ENCODE measurements at regions not wholly inside any gene's neighbourhood (a gene's known extent, or its start where the extent isn't known, plus 50 kb on each side); places are given as distances from the start of the nearest gene placed in this dataset.

DNA sequence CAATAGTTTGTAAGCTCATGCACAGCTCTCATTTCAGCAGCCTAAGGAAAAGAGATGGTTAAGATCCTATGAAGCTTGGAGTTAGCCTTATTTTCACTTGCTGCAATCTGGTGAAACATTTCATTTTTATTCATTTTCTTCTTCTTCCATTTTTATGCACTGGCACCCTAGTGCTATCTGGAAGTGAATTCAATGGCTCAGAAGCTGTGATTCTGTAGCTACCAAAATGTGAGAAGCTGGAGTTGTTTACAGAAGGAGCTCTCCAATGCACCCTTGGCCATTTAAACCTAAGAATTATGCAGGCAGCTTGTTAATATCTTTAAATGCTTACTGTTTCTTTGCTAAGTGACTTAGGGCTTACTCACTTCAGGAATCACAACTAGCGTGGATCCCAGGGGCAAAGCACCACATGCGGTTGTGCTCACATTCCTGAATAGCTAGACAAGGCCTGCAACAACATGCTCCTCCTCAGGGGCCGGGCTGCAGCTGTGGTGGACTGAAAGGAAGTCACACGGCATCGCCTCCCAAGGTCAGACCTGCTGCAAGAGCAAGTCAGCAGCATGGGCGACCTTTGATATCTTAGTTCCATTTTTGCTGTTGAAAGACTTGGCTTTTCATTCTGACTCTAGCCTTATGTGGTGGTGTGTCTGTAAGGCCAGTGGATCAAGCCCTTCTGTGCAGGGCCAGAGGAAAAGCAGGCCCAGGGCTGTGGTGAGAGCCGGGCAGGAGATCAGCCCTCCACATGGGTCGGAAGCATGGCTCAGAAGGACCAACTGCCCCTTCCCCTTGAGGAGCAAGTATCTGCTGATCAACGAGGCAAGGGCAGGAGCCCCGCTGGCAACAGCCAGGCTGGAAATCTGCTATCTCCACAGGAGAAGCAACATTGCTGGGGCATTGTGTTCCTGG, 91.9 kb upstream of the MBL2 start:
- H3K27me3 ChIP-seq (ENCODE audit: insufficient read depth, low read length), result no peaks in the 10 kb centered on the region
- peak; percentile 60 for DNase-seq
- no peak overlapping the region for H3T11ph ChIP-seq (ENCODE audit: low read length)
- WGBS (ENCODE audit: extremely low coverage, insufficient read length, low lambda C conversion rate), result no CpG with 5 or more reads among the region's 10 CpGs
- Mint-ChIP-seq H3K36me3 (ENCODE audit: insufficient read depth in 1 of 3, low read depth in 3 of 3) (peaks cover 22 to 29% (median 28%) of the 10 kb centered on the region in 3 experiments), H3K27ac (peak overlapping the region in 2 of 3 experiments; percentile 94 to 98; a peak in 6 of 7 replicates), H3K27me3 (ENCODE audit: low read depth) (no peaks in the 10 kb centered on the region), H3K4me3 (no peak overlapping the region), H3K9me3 (peaks cover 27 to 32% of the 10 kb centered on the region in 2 experiments), H3K4me1 (peaks cover 9 to 10% of the 10 kb centered on the region in 2 experiments)
- H2BK20ac ChIP-seq (ENCODE audit: low read depth, low read length, poor library complexity, severe bottlenecking), result no peak overlapping the region
- H3K4me2 ChIP-seq (ENCODE audit: insufficient read depth, insufficient read length, low read length), result no peak overlapping the region
- H2AK5ac ChIP-seq (ENCODE audit: insufficient read length, low read length), result no peak overlapping the region
- no peak overlapping the region for H2BK15ac ChIP-seq (ENCODE audit: low read depth, low read length)
- H3K79me1 ChIP-seq (ENCODE audit: insufficient read depth, low read depth, low read length, poor library complexity, severe bottlenecking), result no peaks in the 10 kb centered on the region
- no peak overlapping the region for H3K23ac ChIP-seq (ENCODE audit: insufficient read length, low read depth, low read length)
- H4K5ac ChIP-seq (ENCODE audit: insufficient read length, low read depth, low read length), result no peak overlapping the region
- H3K4ac ChIP-seq (ENCODE audit: low read depth, low read length), result no peak overlapping the region
- no peak overlapping the region for H2BK5ac ChIP-seq (ENCODE audit: insufficient read length, low read length)
- H3K4me1 ChIP-seq (ENCODE audit: insufficient read depth, low read length), result no peaks in the 10 kb centered on the region; the same call in 1 of the 2 replicates
- no peaks in the 10 kb centered on the region for H4K20me1 ChIP-seq (ENCODE audit: control insufficient read depth, insufficient read depth, insufficient read length)
- no peak overlapping the region for H2BK120ac ChIP-seq (ENCODE audit: low read depth, low read length, poor library complexity, severe bottlenecking)
- H3K18ac ChIP-seq (ENCODE audit: insufficient read length, low read depth, low read length), result no peak overlapping the region
- H4K8ac ChIP-seq (replicated peaks; ENCODE audit: insufficient read length, low read depth, low read length), result no peak overlapping the region
- peaks cover 8% of the 10 kb centered on the region for H3K9me3 ChIP-seq (ENCODE audit: control insufficient read depth, low read depth, low read length)
- no peak overlapping the region for H2AFZ ChIP-seq (ENCODE audit: low read length)
- no peaks in the 10 kb centered on the region for H3K79me2 ChIP-seq (ENCODE audit: insufficient read depth, low read length)
- H3K27ac ChIP-seq (ENCODE audit: insufficient read length, low read depth, low read length), result no peak overlapping the region
- no peak overlapping the region for H2BK12ac ChIP-seq (ENCODE audit: insufficient read length, low read depth, low read length)
- H3K23me2 ChIP-seq (ENCODE audit: insufficient read length, low read depth, low read length, poor library complexity, severe bottlenecking), result no peaks in the 10 kb centered on the region
- TF ChIP-seq, protein P1, sequence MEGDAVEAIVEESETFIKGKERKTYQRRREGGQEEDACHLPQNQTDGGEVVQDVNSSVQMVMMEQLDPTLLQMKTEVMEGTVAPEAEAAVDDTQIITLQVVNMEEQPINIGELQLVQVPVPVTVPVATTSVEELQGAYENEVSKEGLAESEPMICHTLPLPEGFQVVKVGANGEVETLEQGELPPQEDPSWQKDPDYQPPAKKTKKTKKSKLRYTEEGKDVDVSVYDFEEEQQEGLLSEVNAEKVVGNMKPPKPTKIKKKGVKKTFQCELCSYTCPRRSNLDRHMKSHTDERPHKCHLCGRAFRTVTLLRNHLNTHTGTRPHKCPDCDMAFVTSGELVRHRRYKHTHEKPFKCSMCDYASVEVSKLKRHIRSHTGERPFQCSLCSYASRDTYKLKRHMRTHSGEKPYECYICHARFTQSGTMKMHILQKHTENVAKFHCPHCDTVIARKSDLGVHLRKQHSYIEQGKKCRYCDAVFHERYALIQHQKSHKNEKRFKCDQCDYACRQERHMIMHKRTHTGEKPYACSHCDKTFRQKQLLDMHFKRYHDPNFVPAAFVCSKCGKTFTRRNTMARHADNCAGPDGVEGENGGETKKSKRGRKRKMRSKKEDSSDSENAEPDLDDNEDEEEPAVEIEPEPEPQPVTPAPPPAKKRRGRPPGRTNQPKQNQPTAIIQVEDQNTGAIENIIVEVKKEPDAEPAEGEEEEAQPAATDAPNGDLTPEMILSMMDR (conservative IDR thresholded peaks at IDR 0.05), result no peak
- H3K56ac ChIP-seq (ENCODE audit: insufficient read length, low read depth, low read length), result no peak overlapping the region
- H4K91ac ChIP-seq (ENCODE audit: insufficient read length, low read depth, low read length), result no peak overlapping the region
- H3K9ac ChIP-seq (ENCODE audit: extremely low read depth, insufficient read length, low read length), result no peak overlapping the region
- H3K14ac ChIP-seq (ENCODE audit: insufficient read depth, low read length), result no peak overlapping the region
